IPS DF 6.9 (cell line): ENCODE measurements at regions not wholly inside any gene's neighbourhood (a gene's known extent, or its start where the extent isn't known, plus 50 kb on each side); places are given as distances from the start of the nearest gene placed in this dataset.

Source experiments
- DNase-seq: peaks from one replicate; pipeline ENCODE4 v3.0.0-alpha.2; 2013; ENCODE audit warnings: low read depth, low spot score
- H3K27ac ChIP-seq: one replicate; pipeline ENCODE4 v1.5.1; 2013; ENCODE audit warnings: low read length, control low read depth
- H3K27me3 ChIP-seq: 2 replicates; pipeline ENCODE4 v1.6.1; 2013; ENCODE audit warnings: mild to moderate bottlenecking, low read length; ENCODE audit not compliant: control insufficient read depth, insufficient read depth
- H3K36me3 ChIP-seq: 2 replicates; pipeline ENCODE4 v1.6.1; 2013; ENCODE audit warnings: low read length; ENCODE audit not compliant: control insufficient read depth, insufficient read depth
- H3K4me1 ChIP-seq: 2 replicates; pipeline ENCODE4 v1.6.1; 2013; ENCODE audit warnings: low read length; ENCODE audit not compliant: control insufficient read depth, insufficient read depth
- H3K4me3 ChIP-seq: 2 replicates; pipeline ENCODE4 v1.5.1; 2013; ENCODE audit warnings: mild to moderate bottlenecking, low read length
- H3K9me3 ChIP-seq: 2 replicates; pipeline ENCODE4 v1.6.1; 2013; ENCODE audit warnings: low read length, inconsistent platforms; ENCODE audit not compliant: control insufficient read depth, insufficient read depth
- WGBS: extraction: QIAGEN DNeasy Blood & Tissue Kit; methylation state at CpG from one replicate; pipeline ENCODE4 v1.1.7; 2013; ENCODE audit warnings: mixed read lengths, missing lambda C conversion rate; ENCODE audit not compliant: insufficient read length, insufficient coverage; 5-methylcytosine and 5-hydroxymethylcytosine counted together

GRCh38 chr17:36707904-36708303, 106.5 kb downstream of the MRM1 start:
- H3K4me1 ChIP-seq, result no peaks in the 10 kb centered on the region
- no peaks in the 10 kb centered on the region; the same call in 1 of the 2 replicates for H3K27me3 ChIP-seq
- H3K27ac ChIP-seq, result no peak overlapping the region
- no peaks in the 10 kb centered on the region for H3K36me3 ChIP-seq
- DNase-seq, result no peak
- no peak overlapping the region for H3K4me3 ChIP-seq
- WGBS, result no CpG with 5 or more reads among the region's 3 CpGs
- H3K9me3 ChIP-seq, result no peaks in the 10 kb centered on the region

GRCh38 chr17:36714789-36715188, 113.4 kb downstream of the MRM1 start:
- Histone ChIP-seq H3K9me3 (no peaks in the 10 kb centered on the region), H3K4me3 (no peak overlapping the region), H3K27ac (no peak overlapping the region), H3K27me3 (no peaks in the 10 kb centered on the region), H3K4me1 (no peaks in the 10 kb centered on the region), H3K36me3 (no peaks in the 10 kb centered on the region)
- DNase-seq, result no peak
- no CpG with 5 or more reads among the region's 6 CpGs for WGBS

GRCh38 chr17:36715951-36716350, 114.6 kb downstream of the MRM1 start:
- no peaks in the 10 kb centered on the region for H3K27me3 ChIP-seq
- no CpG with 5 or more reads among the region's 7 CpGs for WGBS

GRCh38 chr17:36717088-36717487, 115.7 kb downstream of the MRM1 start:
- Histone ChIP-seq H3K27ac (no peak overlapping the region), H3K36me3 (no peaks in the 10 kb centered on the region), H3K27me3 (no peaks in the 10 kb centered on the region), H3K4me1 (0 out of 2 replicates have a peak, but pooled peaks cover 1% of the 10 kb centered on the region), H3K9me3 (no peaks in the 10 kb centered on the region), H3K4me3 (no peak overlapping the region)
- no CpG with 5 or more reads among the region's 3 CpGs for WGBS
- no peak for DNase-seq

More at GRCh38 chr17:36715951-36716350, 114.6 kb downstream of the MRM1 start:
- no peak for DNase-seq
- Histone ChIP-seq H3K9me3 (no peaks in the 10 kb centered on the region), H3K4me3 (no peak overlapping the region), H3K4me1 (no peaks in the 10 kb centered on the region), H3K36me3 (no peaks in the 10 kb centered on the region), H3K27ac (no peak overlapping the region)

- peaks cover 9% of the 10 kb centered on the region for H3K4me1 ChIP-seq
Measured at GRCh38 chr17:36720131-36720530, 118.7 kb downstream of the MRM1 start.

GRCh38 chr17:36721560-36722120, 120.3 kb downstream of the MRM1 start:
- H3K4me3 ChIP-seq, result no peak overlapping the region
- no peaks in the 10 kb centered on the region for H3K36me3 ChIP-seq
- peaks cover 9% of the 10 kb centered on the region for H3K4me1 ChIP-seq
- no CpG with 5 or more reads among the region's 8 CpGs for WGBS
- H3K9me3 ChIP-seq, result no peaks in the 10 kb centered on the region
- no peaks in the 10 kb centered on the region for H3K27me3 ChIP-seq
- no peak for DNase-seq
- H3K27ac ChIP-seq, result no peak overlapping the region

More at GRCh38 chr17:36720131-36720530, 118.7 kb downstream of the MRM1 start:
- whole genome bisulfite sequencing, result no CpG with 5 or more reads among the region's 4 CpGs
- no peak for DNase-seq
- Histone ChIP-seq H3K27ac (no peak overlapping the region), H3K9me3 (no peaks in the 10 kb centered on the region), H3K36me3 (no peaks in the 10 kb centered on the region), H3K4me3 (no peak overlapping the region), H3K27me3 (no peaks in the 10 kb centered on the region)

GRCh38 chr17:36722121-36722902, 120.9 kb downstream of the MRM1 start:
- no CpG with 5 or more reads among the region's 49 CpGs for WGBS
- no peaks in the 10 kb centered on the region for H3K9me3 ChIP-seq
- H3K27me3 ChIP-seq, result no peaks in the 10 kb centered on the region
- H3K36me3 ChIP-seq, result no peaks in the 10 kb centered on the region
- DNase-seq, result no peak
- H3K4me3 ChIP-seq, result peak overlapping the region; percentile 7; the same call in 1 of the 2 replicates
- peaks cover 9% of the 10 kb centered on the region for H3K4me1 ChIP-seq
- H3K27ac ChIP-seq, result no peak overlapping the region

GRCh38 chr17:36722903-36723263, 121.5 kb downstream of the MRM1 start:
- H3K27ac ChIP-seq, result no peak overlapping the region
- H3K27me3 ChIP-seq, result no peaks in the 10 kb centered on the region
- no CpG with 5 or more reads among the region's 6 CpGs for whole genome bisulfite sequencing
- H3K9me3 ChIP-seq, result no peaks in the 10 kb centered on the region
- no peak for DNase-seq
- peaks cover 9% of the 10 kb centered on the region for H3K4me1 ChIP-seq
- H3K4me3 ChIP-seq, result no peak overlapping the region
- H3K36me3 ChIP-seq, result no peaks in the 10 kb centered on the region

- Histone ChIP-seq H3K27ac (no peak overlapping the region), H3K27me3 (no peaks in the 10 kb centered on the region), H3K4me3 (no peak overlapping the region), H3K4me1 (peaks cover 9% of the 10 kb centered on the region), H3K9me3 (no peaks in the 10 kb centered on the region), H3K36me3 (no peaks in the 10 kb centered on the region)
- no CpG with 5 or more reads among the region's 6 CpGs for WGBS
- DNase-seq, result no peak
Measured at GRCh38 chr17:36723459-36724025, 122.2 kb downstream of the MRM1 start.

- WGBS, result no CpG with 5 or more reads among the region's 4 CpGs
Measured at GRCh38 chr17:36726199-36726598, 124.8 kb downstream of the MRM1 start.

More at GRCh38 chr17:36726199-36726598, 124.8 kb downstream of the MRM1 start:
- Histone ChIP-seq H3K27ac (no peak overlapping the region), H3K9me3 (no peaks in the 10 kb centered on the region), H3K36me3 (no peaks in the 10 kb centered on the region), H3K27me3 (no peaks in the 10 kb centered on the region), H3K4me3 (no peak overlapping the region), H3K4me1 (peaks cover 11% of the 10 kb centered on the region)
- DNase-seq, result no peak
